ENCODE measurements at regions not wholly inside any gene's neighbourhood (a gene's known extent, or its start where the extent isn't known, plus 50 kb on each side); places are given as distances from the start of the nearest gene placed in this dataset.

- no peak for TF ChIP-seq CTCF (IDR thresholded peaks at IDR 0.05)
- TF ChIP-seq POLR2A (IDR thresholded peaks at IDR 0.05; ENCODE audit: low read depth) = no peak
These were observed 677.8 kb upstream of the ROBO1 start for GRCh38 chr3:80445641-80446040.

Data from esophagus muscularis mucosa (tissue), 3 donors.